GM19452 (cell line): ENCODE measurements at regions not wholly inside any gene's neighbourhood (a gene's known extent, or its start where the extent isn't known, plus 50 kb on each side); places are given as distances from the start of the nearest gene placed in this dataset.
"Not testable (repeated sequence)": the region's sequence is repeated elsewhere in the genome, so short reads cannot be mapped to it uniquely, and the experiment has no call there.

ENCODE experiments used
- ATAC-seq: cut with Tn5 transposase; IDR thresholded peaks from one replicate; pipeline ENCODE4 v1.9.1; 2021; ENCODE audit not compliant: unreplicated experiment

DNA sequence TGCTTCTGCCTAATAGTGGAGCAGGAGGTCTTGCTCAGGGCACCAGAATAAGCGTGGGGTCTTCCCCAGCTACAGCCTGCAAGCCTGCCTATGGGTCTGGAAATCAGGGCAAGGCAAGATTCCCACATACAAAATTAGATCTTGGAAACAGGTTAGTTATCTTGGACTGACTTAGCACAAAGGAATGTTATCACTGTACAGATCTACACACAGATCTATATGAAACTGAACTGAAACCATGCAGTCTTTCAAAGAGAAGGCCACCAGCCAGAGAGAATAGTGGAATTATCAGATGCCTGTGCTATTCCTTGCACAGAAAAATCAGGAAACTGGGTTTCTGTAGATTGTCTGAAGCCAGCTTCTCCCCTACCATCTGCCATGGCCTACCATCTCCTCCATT lies 585.7 kb downstream of the ACTL7B start:
- ATAC-seq = no peak

DNA sequence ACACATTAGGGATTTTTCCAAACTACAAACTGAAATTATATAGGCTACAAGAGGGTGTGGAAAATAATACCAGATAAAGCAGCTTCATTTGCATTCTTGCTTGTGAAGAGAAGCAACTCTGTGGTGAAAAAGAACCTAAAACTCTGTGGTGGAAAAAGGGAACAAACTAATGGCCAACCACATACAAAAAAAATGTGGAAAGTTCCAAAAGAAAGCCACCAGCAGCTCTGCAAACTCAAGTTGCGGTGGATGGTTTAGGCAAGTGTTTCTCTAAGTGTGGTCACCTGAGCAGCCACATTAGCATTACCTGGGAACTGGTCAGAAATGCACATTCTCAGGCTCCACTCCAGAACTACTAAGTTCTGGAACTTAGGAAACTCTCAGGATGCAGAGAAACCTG lies 586.4 kb downstream of the ACTL7B start:
- no peak for ATAC-seq

DNA sequence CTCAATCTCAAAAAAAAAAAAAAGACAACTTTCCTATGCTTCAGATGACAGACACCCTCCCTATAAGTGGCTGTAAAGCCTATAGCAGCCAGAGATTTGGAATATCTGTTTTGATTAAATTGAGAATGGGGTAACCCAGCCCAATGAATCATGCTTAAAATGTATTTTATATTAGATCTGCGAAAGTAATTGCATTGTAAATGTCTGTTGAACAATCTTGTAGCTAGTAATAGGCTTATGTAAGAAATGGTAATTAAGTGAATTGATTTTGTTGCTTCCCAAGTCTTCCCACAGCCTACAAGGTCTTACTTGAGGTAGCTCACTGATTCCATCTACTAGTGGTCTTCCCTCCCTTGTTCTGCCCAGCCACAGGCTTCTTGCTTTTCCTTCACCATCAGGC lies 590.7 kb downstream of the ACTL7B start:
- no peak for ATAC-seq

DNA sequence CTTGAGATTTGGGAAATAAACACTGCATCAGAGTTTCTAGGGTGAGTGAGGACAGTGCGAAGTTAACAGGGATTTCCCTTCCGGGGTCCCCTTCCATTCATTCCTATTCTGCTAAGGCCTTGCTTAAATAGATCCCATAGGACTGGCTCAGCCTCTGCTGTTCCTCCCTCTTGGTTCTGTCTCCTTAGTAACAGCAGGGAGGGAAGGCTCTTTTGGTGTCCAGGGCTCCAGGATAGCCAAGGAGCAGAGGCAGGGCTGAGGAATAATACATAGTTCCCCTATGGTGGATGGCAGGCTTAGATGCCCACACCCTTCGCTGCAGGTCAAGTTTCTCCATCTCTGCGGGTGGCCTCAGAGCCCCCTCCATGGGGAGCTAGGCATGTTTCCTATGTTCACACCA lies 591.7 kb downstream of the ACTL7B start:
- ATAC-seq = no peak

DNA sequence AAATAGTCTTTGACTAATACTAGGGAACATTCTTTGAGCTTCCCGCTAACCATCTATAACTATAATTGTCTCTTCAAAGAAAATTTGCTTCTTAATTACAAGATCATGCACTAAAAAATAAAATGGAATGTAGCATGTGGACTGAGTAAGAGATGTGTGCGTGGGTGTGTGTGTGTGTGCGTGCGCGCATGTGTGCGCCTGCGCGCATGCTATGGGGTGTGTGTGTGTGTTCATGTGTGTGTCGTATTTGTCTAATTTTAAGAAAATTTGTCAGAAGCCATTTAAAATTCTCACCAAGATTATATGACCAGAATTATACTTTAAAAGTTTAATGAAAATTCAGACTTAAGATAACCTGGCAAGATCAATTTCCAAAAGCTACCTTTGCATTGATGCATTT lies 593.0 kb downstream of the ACTL7B start:
- ATAC-seq = no peak

DNA sequence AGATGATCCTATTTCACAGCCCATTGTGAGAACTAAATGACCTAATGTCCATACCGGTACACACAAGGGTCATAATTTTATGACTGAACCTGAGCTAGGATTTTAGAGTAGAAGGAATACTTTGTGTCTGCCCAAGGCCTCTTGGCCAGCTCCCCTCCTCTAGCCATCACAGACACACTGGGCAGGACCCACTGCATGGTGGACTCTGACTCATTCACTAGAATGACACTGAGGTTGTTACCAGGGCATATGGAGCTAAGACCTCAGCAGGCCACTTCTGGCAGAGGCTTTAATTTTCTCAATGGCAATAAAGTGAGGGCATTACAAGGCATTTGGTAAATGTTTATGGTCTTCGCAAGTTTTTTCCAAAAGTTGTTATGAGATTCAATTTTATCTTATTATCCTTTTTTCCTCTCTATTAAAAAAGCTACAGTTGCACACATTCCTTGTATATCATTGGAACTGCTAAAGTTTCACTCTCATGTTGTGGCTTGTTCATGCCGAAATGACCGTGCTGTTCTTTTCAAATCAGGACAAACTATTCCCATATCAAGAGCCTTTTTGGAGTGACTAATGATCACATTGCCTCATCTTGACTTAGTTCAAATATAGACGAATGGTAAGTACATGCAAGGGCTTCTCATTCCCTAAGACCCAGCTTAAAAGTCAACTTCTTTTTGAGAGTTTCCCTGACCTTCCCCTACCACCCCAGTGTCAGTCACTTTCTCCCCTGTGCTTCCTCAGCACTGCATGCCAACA lies 595.7 kb downstream of the ACTL7B start:
- no peak for ATAC-seq

DNA sequence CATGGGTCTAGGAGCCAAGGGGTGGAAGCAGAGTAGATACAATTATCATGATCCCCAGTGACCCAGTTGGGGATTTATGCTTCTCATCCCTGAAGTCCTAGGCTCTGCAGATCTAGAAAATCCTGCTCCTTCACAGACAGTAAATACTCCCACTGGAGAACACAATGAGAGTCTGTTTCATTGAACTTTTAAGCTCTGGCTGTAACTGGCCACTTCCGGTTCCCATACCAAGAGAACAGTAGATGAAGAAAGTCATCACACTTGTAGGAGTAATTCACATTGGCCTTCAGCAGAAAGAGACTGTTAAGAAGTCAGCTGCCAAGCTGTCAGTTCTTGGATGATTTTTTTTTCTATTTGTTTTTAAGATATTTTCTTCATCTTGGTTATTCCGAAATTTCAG lies 597.1 kb downstream of the ACTL7B start:
- ATAC-seq = no peak

DNA sequence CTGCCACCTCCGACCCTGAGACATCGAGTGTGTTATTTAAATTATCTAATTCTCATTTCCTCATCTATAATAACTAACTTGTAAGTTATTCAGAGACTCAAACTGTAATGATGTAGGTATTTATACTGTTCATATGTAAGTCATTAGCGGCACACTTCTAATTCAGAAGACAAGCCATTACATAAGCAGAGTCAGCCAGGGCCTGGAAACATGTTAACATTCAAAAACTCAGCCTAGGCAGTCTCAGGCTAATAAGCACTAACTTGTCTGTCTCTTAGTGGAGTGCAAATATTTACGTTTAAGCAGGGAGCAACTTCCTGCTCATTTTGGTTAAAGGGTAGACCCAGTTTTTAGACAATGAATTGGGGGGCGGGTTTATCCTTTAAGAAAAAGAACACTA lies 598.4 kb downstream of the ACTL7B start:
- ATAC-seq = no peak

DNA sequence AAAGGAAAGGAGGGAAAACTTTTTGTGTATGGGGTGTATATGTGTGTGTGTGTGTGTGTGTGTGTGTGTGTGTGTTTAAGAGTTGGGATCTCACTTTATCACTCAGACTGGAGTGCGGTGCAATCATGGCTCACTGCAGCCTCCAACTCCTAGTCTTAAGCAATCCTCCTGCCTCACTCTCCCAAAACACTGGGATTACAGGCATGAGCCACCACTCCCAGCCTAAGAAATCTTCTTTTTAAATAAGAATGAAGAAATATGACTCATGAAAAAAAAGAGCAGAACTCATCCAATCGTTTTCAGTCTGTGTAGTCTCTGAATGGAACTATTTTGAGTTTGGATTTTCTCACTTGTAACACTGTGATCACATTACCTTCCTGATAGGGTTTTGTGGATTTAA lies 601.5 kb downstream of the ACTL7B start:
- ATAC-seq = no peak

DNA sequence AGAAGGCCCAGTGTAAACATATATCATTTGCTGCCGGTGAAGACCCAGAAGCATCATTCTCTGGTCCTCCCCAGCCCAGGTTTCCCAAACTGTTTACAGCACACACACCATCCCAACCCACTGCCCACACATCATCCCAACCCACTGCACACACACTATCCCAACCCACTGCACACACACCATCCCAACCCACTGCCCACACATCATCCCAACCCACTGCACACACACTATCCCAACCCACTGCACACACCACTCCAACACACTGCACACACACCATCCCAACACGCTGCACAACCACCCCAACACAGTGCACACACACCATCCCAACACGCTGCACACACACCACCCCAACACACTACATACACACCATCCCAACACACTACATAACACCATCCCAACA lies 608.4 kb downstream of the ACTL7B start:
- not testable (repeated sequence) for ATAC-seq

DNA sequence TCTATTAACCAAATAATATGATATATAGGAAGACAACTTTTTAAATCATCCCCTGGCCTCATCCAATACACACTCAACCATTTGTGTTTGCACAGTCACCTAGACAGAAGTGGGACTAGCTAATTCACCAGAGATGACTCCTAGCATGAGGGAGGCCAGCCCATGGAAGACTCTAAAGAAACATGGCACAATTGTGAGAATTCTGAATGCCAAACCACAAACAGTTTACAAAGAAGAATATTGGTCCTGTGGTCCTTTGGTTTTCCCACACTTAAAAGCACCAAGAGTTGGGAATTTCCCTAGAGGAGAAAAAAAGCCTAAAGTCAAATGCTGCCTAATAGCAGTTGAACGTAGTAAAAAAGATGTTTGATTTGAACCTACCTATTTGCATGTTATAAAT lies 609.9 kb downstream of the ACTL7B start:
- ATAC-seq = no peak

DNA sequence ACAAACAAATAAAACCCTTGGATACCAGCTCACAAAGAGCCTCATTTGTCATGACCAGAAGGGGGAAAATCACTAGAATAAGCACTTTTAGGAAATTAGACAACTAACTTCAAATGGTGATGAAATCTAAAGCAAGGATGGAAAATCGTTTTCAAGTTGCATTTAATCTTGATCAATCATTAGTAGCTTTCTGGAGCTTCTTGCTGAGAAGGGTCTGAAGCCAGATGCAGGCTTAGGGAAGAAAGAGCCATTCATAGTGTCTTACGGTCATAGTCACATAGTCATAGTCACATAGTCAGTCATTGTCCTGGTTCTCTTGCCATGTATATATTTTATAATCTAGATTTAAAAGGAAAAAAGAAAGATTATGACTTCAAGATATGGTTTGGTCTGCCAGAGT lies 610.5 kb downstream of the ACTL7B start:
- no peak for ATAC-seq

DNA sequence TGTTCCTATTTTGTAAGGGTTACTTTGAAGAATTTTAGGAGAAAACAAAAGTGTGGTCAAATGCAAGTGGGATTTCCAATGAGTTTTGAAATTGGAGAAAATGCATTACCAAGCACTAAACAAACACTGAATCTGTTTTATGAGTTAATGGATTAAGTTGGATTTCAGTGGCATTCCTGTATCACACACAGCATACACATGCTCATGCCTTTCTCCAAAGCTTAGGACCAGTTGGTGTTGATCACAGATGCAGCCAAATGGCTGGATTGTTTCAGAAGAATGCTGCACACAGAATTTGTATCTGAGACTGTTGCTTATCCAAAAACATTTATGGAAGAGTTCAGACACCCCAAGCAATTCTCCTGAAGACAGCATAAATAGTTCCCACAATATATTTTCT lies 611.1 kb downstream of the ACTL7B start:
- ATAC-seq = no peak

DNA sequence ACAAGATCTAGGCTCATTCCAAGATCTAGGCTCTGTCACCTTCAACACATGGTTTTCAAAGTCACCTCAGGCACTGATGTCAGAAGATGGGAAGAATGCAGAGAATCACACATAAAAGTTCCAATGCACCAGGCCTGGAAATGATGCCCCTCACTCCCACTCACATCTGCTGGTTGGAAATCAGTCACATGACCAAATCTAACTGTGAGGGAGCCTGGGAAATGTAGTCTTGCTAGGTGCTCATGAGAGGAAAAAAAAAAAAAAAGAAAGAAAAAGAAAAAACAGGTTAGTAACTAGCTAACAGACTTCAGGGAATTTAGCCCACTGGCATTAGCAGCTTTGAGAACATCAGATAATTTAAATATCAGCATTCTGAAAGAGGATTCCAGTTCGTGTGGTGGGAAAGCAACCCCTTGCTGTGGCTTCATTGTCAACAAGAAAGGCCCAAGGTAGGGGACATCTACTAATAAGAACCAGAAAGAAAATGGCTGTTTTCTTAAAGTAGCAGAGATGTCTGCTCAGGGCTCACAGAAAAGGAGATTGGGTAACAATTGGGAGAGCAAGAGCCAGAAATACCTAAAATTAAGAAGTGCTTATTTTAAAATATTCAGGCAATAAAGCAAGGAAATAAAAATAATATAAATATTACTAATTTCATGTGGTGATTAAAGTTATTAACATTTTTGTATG lies 614.3 kb downstream of the ACTL7B start:
- ATAC-seq = no peak

DNA sequence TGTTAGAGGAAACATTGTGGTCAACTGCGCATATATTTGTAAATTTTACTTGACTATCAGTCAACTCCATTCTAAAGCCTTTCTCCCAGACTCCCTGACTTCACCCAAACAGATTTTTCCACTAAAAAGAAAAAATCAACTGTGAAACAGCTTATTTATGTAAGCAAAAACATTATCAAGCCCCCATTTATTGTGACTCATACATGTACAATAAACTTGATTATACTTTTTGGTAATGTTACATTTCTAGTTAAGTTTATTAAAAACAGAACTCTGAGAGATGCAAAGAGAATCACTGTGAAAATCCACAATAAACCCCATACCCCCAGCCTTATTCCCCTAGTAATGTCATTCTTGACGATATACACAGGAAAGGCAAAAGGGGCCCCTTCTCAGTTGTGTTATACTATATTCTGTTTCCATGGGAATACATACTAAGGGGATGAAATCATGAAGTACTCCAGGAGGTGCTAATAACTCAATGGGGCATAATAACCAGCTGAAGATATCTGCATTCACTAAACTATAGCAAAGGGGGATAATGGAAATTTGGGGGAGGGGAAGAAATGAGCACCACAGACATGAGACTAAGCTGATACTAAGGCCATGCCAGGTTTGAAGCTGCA lies 616.0 kb downstream of the ACTL7B start:
- ATAC-seq = no peak

DNA sequence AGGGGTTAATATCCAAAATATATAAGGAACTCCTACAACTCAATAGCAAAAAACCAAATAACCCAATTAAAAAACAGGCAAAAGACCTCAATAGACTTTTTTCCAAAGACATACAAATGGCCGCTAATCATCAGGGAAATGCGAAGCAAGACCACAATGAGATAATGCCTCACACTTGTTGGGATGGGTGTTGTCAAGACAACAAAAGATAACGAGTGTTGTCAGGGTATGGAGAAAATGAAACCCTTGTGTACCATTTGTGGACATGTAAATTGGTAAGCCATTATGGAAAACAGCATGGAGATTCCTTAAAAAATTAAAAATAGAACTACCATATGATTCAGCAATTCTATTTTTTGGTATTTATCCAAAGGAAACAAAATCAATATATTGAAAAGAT lies 620.2 kb downstream of the ACTL7B start:
- ATAC-seq = no peak

DNA sequence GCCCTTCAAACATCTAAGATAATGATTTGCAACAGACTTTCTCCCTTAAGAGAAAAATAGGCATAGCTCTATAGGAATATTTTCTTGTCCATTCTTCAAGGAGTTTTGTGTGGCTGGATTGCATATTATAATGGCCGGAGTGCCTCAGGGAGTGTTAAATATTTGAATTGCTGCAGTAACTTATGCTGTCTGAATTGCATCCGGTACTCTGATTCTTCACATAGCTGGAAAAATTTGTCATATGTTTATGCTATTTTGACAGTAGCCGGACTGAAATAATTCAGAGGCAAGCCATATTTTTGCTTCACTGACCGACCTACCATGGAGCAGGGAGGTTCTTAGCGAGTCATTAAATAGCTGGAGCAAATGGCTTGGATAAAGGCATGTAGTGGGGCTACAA lies 621.0 kb downstream of the ACTL7B start:
- no peak for ATAC-seq

DNA sequence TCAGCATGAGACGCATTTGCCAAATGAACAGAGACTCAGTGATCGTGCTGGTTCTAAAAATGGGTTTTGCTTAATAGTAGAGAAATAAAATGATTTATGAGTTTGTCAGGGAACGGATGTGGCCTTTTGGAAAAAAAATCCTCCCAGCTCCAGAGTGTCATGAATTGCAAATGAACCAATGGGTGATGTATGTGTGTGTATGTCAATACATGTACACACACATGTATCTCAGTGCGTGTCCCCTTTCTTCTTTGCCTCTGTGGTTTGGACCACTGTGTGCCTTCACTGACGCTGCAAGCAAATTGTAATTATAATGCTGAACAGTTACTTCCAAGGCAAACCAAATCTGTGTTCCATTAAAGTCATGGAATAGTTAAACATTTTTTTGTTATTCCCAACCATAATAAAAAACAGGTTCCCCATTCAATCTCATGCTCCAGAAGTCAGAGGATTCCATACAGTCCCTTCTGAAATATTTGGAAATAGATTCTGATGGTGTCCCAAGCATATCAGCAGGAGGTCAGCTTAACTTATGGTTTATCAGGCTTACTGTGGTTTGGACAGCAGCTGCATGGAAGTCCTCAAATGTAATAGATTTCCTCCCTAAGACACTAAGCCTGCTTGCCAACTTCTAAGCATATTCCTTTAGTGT lies 630.5 kb downstream of the ACTL7B start:
- ATAC-seq = no peak

DNA sequence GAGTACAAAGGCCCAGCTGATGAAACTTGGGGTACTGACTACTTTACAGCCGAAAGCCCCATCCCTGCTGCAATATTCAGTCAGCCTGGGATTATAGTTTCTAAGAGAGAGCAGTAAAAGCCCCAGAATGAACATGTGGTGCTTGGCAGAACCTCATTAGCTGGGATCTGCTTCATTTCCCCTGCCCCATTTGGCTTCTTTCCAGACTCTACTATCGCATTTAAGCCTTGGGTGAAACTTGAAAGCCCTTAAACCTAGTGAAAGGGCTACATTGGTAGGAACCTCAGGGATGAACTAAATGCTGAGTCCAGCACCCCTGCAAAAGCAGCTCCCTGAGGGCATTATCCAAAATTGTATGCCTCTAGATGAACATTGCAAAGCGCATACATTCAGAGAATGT lies 631.1 kb downstream of the ACTL7B start:
- ATAC-seq = no peak

DNA sequence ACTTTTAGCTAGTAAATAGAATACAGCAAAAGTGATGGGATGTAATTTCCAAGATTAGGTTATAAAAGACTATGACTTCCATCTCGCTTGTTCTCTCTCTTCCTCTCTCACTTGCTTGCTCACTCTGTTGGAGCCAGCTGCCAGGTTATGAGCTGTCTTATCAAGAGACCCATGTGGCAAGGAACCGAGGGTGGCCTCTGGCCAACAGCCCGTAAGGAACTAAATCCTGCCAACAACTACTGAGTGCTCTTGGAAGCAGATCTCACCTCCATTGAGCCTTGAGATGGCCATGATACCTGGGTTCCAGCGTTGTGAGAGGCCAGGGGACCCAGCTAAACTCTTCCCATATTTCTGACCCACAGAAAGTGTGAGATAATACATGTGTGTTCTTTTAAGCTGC lies 636.1 kb downstream of the ACTL7B start:
- no peak for ATAC-seq

DNA sequence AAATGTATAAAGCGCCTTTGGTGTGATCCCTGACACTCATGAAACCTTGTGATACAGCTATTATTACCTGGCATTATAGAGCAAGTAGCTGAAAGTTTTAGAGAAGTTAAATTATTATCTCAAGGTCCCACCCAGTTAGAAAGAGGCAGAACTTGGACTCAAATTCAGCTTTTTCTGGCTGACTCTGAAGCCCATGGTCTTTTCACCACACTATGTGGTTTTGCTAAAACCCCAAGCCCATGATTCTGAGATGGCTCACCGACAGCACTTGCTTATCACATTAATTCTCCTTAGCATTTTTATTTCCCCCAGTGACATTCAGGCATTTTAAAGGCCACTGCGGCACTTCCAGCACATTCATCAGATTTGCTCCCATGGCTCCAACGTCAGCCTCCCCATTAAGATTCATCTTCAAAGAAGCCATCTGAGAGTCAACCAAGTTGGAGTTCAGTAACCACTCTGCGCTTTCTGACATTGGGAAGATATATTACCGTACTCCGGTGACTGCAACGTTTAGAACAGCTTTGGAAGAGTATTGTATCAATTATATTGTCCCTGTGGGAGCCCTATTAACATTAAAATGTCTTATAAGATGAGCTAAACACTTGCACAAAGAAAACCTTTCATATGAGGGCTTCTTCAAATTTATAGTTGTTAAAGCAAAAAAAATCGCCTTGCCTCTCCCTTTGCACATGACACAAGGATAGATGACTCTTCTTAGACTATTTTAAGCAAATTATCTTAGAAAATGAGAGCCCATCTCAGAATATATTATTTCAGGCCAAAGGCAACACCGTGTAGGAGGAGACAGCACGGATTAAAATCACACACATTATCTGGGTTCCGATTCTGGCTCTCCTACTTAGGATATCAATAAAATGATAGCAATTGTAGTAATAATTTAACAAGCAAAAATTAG lies 638.1 kb downstream of the ACTL7B start:
- ATAC-seq = no peak
